H9 (cell line): ENCODE measurements at regions not wholly inside any gene's neighbourhood (a gene's known extent, or its start where the extent isn't known, plus 50 kb on each side); places are given as distances from the start of the nearest gene placed in this dataset.
A peak's percentile ranks its signal among the peaks of the same experiment; 100 is the strongest.

Experiments
- DNase-seq: peaks from one replicate; pipeline ENCODE4 v3.0.0-alpha.2; 2017
- H2AFZ ChIP-seq: one replicate; pipeline ENCODE4 v1.6.1; 2013; ENCODE audit warnings: mild to moderate bottlenecking, low read length, control low read depth, moderate library complexity
- H2AK5ac ChIP-seq: 2 replicates; pipeline ENCODE4 v1.6.1; 2013; ENCODE audit warnings: low read length, control low read depth, mixed read lengths; ENCODE audit not compliant: insufficient read length
- H2BK120ac ChIP-seq: one replicate; pipeline ENCODE4 v1.6.1; 2013; ENCODE audit warnings: low read depth, mild to moderate bottlenecking, low read length, control low read depth, inconsistent platforms; ENCODE audit not compliant: poor library complexity, severe bottlenecking
- H2BK12ac ChIP-seq: 2 replicates; pipeline ENCODE4 v1.6.1; 2013; ENCODE audit warnings: low read length, control low read depth, mixed read lengths, low read depth; ENCODE audit not compliant: insufficient read length
- H2BK15ac ChIP-seq: 2 replicates; pipeline ENCODE4 v1.6.1; 2013; ENCODE audit warnings: low read depth, low read length, control low read depth
- H2BK20ac ChIP-seq: one replicate; pipeline ENCODE4 v1.6.1; 2013; ENCODE audit warnings: low read depth, mild to moderate bottlenecking, low read length, control low read depth, inconsistent platforms; ENCODE audit not compliant: poor library complexity, severe bottlenecking
- H2BK5ac ChIP-seq: 2 replicates; pipeline ENCODE4 v1.6.1; 2013; ENCODE audit warnings: low read length, control low read depth, mixed read lengths; ENCODE audit not compliant: insufficient read length
- H3K14ac ChIP-seq: 2 replicates; pipeline ENCODE4 v1.6.1; 2013; ENCODE audit warnings: low read length, control low read depth; ENCODE audit not compliant: insufficient read depth
- H3K18ac ChIP-seq: 2 replicates; pipeline ENCODE4 v1.6.1; 2013; ENCODE audit warnings: low read depth, mild to moderate bottlenecking, mixed read lengths, low read length, control low read depth; ENCODE audit not compliant: insufficient read length
- H3K23ac ChIP-seq: 2 replicates; pipeline ENCODE4 v1.6.1; 2013; ENCODE audit warnings: low read length, control low read depth, mixed read lengths, low read depth; ENCODE audit not compliant: insufficient read length
- H3K23me2 ChIP-seq: 2 replicates; pipeline ENCODE4 v1.6.1; 2013; ENCODE audit warnings: low read depth, mild to moderate bottlenecking, mixed read lengths, low read length, control low read depth; ENCODE audit not compliant: insufficient read length, poor library complexity, severe bottlenecking
- H3K27ac ChIP-seq: 2 replicates; pipeline ENCODE4 v1.5.1; 2013; ENCODE audit warnings: low read length, control low read depth, mixed read lengths, low read depth; ENCODE audit not compliant: insufficient read length
- H3K27me3 ChIP-seq: 2 replicates; pipeline ENCODE4 v1.6.1; 2013; ENCODE audit warnings: low read length, control low read depth, inconsistent platforms; ENCODE audit not compliant: insufficient read depth
- H3K4ac ChIP-seq: 2 replicates; pipeline ENCODE4 v1.6.1; 2013; ENCODE audit warnings: low read depth, mild to moderate bottlenecking, control low read depth, inconsistent platforms, low read length, moderate library complexity
- H3K4me1 ChIP-seq: 2 replicates; pipeline ENCODE4 v1.6.1; 2013; ENCODE audit warnings: low read length, control low read depth, inconsistent platforms; ENCODE audit not compliant: insufficient read depth
- H3K4me2 ChIP-seq: 2 replicates; pipeline ENCODE4 v1.6.1; 2013; ENCODE audit warnings: low read length, control low read depth, mixed read lengths; ENCODE audit not compliant: insufficient read length, insufficient read depth
- H3K56ac ChIP-seq: 2 replicates; pipeline ENCODE4 v1.6.1; 2013; ENCODE audit warnings: low read depth, mild to moderate bottlenecking, mixed read lengths, low read length, control low read depth; ENCODE audit not compliant: insufficient read length
- H3K79me1 ChIP-seq: 2 replicates; pipeline ENCODE4 v1.6.1; 2013; ENCODE audit warnings: low read depth, mild to moderate bottlenecking, moderate library complexity, low read length, control low read depth, inconsistent platforms; ENCODE audit not compliant: insufficient read depth, poor library complexity, severe bottlenecking
- H3K79me2 ChIP-seq: 2 replicates; pipeline ENCODE4 v1.6.1; 2013; ENCODE audit warnings: low read length, control low read depth, inconsistent platforms; ENCODE audit not compliant: insufficient read depth
- H3K9ac ChIP-seq: 2 replicates; pipeline ENCODE4 v1.6.1; 2013; ENCODE audit warnings: low read length, control low read depth, mixed read lengths; ENCODE audit not compliant: insufficient read length; ENCODE audit errors: extremely low read depth
- H3K9me3 ChIP-seq: one replicate; pipeline ENCODE4 v1.6.1; 2013; ENCODE audit warnings: low read depth, low read length, inconsistent platforms; ENCODE audit not compliant: control insufficient read depth
- H3T11ph ChIP-seq: one replicate; pipeline ENCODE4 v1.6.1; 2013; ENCODE audit warnings: mild to moderate bottlenecking, low read length, control low read depth, inconsistent platforms
- H4K20me1 ChIP-seq: one replicate; pipeline ENCODE4 v1.6.1; 2013; ENCODE audit not compliant: control insufficient read depth, insufficient read length, insufficient read depth
- H4K5ac ChIP-seq: 2 replicates; pipeline ENCODE4 v1.6.1; 2013; ENCODE audit warnings: low read depth, mild to moderate bottlenecking, mixed read lengths, low read length, control low read depth; ENCODE audit not compliant: insufficient read length
- H4K8ac ChIP-seq: replicated peaks from 2 replicates; pipeline ENCODE4 v1.6.1; 2013; ENCODE audit warnings: low read length, control low read depth, mixed read lengths, low read depth; ENCODE audit not compliant: insufficient read length
- H4K91ac ChIP-seq: 2 replicates; pipeline ENCODE4 v1.6.1; 2013; ENCODE audit warnings: low read depth, mild to moderate bottlenecking, moderate library complexity, mixed read lengths, low read length, control low read depth; ENCODE audit not compliant: insufficient read length
- H3K27ac Mint-ChIP-seq, 3 experiments: 2 replicates in 2 of 3; 3 replicates in 1 of 3; pipeline ENCODE4 v1.8.0; 2020 to 2021; ENCODE audit warnings: mixed read lengths in 3 of 3, mild to moderate bottlenecking in 1 of 3, moderate library complexity in 1 of 3
- H3K27me3 Mint-ChIP-seq: 2 replicates; pipeline ENCODE4 v1.8.0; 2021; ENCODE audit warnings: low read depth, mild to moderate bottlenecking, moderate library complexity, mixed read lengths
- H3K36me3 Mint-ChIP-seq, 3 experiments: 2 replicates in 2 of 3; 3 replicates in 1 of 3; pipeline ENCODE4 v1.8.0; 2020 to 2021; ENCODE audit warnings: low read depth in 3 of 3, mixed read lengths in 3 of 3; ENCODE audit not compliant: insufficient read depth in 1 of 3
- H3K4me1 Mint-ChIP-seq, 2 experiments: 2 replicates each; pipeline ENCODE4 v1.8.0; 2020; ENCODE audit warnings: mixed read lengths in 2 of 2
- H3K4me3 Mint-ChIP-seq, 2 experiments: 2 replicates in 1 of 2; 3 replicates in 1 of 2; pipeline ENCODE4 v1.8.0; 2020 to 2021; ENCODE audit warnings: mild to moderate bottlenecking in 2 of 2, mixed read lengths in 2 of 2, moderate library complexity in 1 of 2
- H3K9me3 Mint-ChIP-seq, 2 experiments: 2 replicates in 1 of 2; 3 replicates in 1 of 2; pipeline ENCODE4 v1.8.0; 2020; ENCODE audit warnings: mild to moderate bottlenecking in 2 of 2, mixed read lengths in 2 of 2, moderate library complexity in 1 of 2
- CTCF ChIP-seq: fragments of 200-600 bp; sonication (generic); conservative IDR thresholded peaks from 3 replicates; pipeline ENCODE4 v1.8.0; 2021; ENCODE audit warnings: antibody characterized with exemption, mild to moderate bottlenecking
- WGBS: extraction: QIAGEN DNeasy Blood & Tissue Kit; methylation state at CpG from one replicate; pipeline ENCODE4 v1.1.7; 2013; ENCODE audit warnings: missing lambda C conversion rate, low lambda C conversion rate, mixed read lengths; ENCODE audit not compliant: insufficient read length; ENCODE audit errors: extremely low coverage; 5-methylcytosine and 5-hydroxymethylcytosine counted together

DNA sequence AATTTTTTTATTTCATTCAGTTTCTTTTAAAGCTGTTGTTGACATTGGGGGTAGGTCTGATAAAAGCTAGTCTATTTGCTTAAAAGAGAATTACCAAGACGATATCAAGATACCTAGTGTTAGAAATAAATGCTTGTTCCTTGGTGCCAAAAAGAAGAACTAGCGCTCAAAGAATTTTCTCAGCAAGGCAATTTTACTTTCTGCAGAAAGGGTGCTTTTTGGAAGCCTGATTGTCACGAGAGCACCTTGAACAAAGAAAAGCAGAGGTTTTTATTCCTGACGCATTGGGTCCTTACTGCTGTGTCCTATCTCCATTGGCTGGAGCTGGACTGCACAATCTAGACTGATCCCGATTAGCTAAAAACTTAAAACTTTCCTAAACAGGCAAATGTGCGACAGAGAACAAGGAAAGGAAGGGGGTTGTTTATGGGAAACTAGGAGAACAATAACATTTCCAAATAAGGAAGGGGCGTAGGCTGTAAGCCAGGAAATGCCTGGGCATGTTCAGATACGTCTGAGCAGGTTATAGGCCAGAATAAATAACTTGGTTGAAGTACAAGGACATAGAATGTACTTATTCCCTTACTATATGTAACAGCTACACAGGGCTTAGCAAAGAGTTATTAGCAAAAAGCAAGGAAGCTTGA is 50.3 kb upstream of the STPG2 start:
- TF ChIP-seq CTCF = no peak
- peaks cover 5% of the 10 kb centered on the region for H3K9me3 ChIP-seq
- H3K4ac ChIP-seq = no peak overlapping the region
- H2AFZ ChIP-seq = no peak overlapping the region
- no peaks in the 10 kb centered on the region for H3K27me3 ChIP-seq
- H3K79me1 ChIP-seq = no peaks in the 10 kb centered on the region
- no peak overlapping the region for H3K14ac ChIP-seq
- no peak overlapping the region for H3K4me2 ChIP-seq
- Mint-ChIP-seq H3K9me3 (peaks cover 42 to 43% of the 10 kb centered on the region in 2 experiments), H3K36me3 (peaks cover 19 to 50% (median 33%) of the 10 kb centered on the region in 3 experiments), H3K4me3 (no peak overlapping the region), H3K4me1 (0 out of 4 replicates have a peak, but pooled peaks cover 0 to 3% of the 10 kb centered on the region in 2 experiments), H3K27me3 (no peaks in the 10 kb centered on the region), H3K27ac (no peak overlapping the region)
- H3K27ac ChIP-seq = no peak overlapping the region
- WGBS = no CpG with 5 or more reads among the region's 8 CpGs
- H3T11ph ChIP-seq = no peak overlapping the region
- no peaks in the 10 kb centered on the region for H3K79me2 ChIP-seq
- no peaks in the 10 kb centered on the region; the same call in 1 of the 2 replicates for H3K4me1 ChIP-seq
- H3K56ac ChIP-seq = no peak overlapping the region
- H2AK5ac ChIP-seq = no peak overlapping the region
- no peak overlapping the region for H3K23ac ChIP-seq
- no peak overlapping the region for H2BK5ac ChIP-seq
- H3K23me2 ChIP-seq = no peaks in the 10 kb centered on the region
- H2BK12ac ChIP-seq = no peak overlapping the region
- H4K91ac ChIP-seq = no peak overlapping the region
- no peak overlapping the region for H2BK20ac ChIP-seq
- no peaks in the 10 kb centered on the region for H4K20me1 ChIP-seq
- peak; percentile 30 for DNase-seq
- H3K18ac ChIP-seq = no peak overlapping the region
- no peak overlapping the region for H2BK120ac ChIP-seq
- no peak overlapping the region for H4K5ac ChIP-seq
- no peak overlapping the region for H4K8ac ChIP-seq
- no peak overlapping the region for H2BK15ac ChIP-seq
- no peak overlapping the region for H3K9ac ChIP-seq
